Fibroblast of pulmonary artery (primary cell): ENCODE measurements at regions not wholly inside any gene's neighbourhood (a gene's known extent, or its start where the extent isn't known, plus 50 kb on each side); places are given as distances from the start of the nearest gene placed in this dataset.

Experiments used
- DNase-seq: peaks from one replicate; pipeline ENCODE4 v3.0.0-alpha.2; 2010; ENCODE audit warnings: low read depth
- H3K4me3 ChIP-seq: replicated peaks from 2 replicates; pipeline ENCODE4 v1.5.1; 2011; ENCODE audit warnings: low read depth, mild to moderate bottlenecking, control low read depth, low read length, moderate library complexity
- TF ChIP-seq, protein P1 (sequence below): IDR thresholded peaks from 2 replicates; pipeline ENCODE4 v1.5.1; 2011; ENCODE audit warnings: mild to moderate bottlenecking, control low read depth, low read length, inconsistent platforms; ENCODE audit errors: missing control alignments

DNA sequence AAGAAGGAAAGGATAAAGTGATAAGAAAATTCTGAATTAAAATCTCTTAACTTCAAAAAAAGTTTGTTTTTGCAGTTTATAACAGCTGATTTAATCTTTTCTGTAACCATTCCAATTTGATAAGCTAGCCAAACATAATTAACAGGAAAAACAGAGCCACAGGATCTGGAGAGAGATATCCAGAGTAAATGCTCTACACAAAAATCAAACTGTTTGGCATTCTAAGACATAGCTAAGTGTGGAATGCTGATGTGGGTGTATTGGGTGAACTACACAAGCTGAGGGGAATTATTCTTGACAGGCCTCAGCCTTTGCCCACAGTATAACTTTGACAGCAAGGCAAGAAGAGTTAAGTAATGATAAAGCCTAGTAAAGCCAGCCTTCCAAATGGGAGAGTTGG is 184.8 kb downstream of the GABRG1 start:
- no peak overlapping the region for H3K4me3 ChIP-seq
- DNase-seq = no peak
- TF ChIP-seq, protein P1, sequence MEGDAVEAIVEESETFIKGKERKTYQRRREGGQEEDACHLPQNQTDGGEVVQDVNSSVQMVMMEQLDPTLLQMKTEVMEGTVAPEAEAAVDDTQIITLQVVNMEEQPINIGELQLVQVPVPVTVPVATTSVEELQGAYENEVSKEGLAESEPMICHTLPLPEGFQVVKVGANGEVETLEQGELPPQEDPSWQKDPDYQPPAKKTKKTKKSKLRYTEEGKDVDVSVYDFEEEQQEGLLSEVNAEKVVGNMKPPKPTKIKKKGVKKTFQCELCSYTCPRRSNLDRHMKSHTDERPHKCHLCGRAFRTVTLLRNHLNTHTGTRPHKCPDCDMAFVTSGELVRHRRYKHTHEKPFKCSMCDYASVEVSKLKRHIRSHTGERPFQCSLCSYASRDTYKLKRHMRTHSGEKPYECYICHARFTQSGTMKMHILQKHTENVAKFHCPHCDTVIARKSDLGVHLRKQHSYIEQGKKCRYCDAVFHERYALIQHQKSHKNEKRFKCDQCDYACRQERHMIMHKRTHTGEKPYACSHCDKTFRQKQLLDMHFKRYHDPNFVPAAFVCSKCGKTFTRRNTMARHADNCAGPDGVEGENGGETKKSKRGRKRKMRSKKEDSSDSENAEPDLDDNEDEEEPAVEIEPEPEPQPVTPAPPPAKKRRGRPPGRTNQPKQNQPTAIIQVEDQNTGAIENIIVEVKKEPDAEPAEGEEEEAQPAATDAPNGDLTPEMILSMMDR = no peak

DNA sequence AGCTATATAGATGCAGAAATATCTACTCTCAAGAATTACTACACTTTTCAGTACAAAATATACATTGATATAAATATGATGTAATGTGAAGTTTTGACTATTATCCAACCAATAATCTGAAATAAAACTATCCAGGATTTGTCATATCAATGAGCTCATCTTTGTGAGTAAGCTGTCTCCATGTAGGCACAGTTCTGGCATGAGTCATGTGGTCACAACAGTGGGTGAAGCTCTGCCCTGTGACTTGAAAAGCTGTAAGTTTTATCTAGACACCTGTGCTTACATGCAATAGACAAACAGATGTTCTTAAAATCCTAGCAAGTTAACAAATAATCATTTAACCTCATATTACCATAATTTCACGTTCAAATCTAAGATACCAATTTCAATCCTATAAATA is 192.7 kb downstream of the GABRG1 start:
- DNase-seq = no peak
- H3K4me3 ChIP-seq = no peak overlapping the region
- TF ChIP-seq, protein P1 = no peak

DNA sequence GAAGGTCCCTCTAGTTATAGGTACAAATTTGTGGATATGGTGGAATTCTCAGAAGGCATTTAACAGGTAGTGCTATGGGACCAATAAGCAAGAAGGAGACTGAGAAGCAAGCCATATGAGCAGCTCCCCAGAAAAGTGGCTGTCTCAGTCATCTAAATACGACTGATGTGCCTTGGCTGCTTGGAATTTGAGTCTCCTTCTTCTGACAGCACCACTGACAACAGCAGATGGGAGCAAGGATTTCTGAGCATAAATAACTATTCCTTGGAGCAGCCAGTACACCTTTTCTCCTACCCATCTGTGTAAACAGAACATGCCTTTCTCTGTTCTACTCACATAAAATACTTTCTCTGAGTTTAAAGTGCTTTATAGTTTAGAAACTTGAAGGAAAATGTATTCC is 196.2 kb downstream of the GABRG1 start:
- H3K4me3 ChIP-seq = no peak overlapping the region
- TF ChIP-seq, protein P1 = no peak
- no peak for DNase-seq

DNA sequence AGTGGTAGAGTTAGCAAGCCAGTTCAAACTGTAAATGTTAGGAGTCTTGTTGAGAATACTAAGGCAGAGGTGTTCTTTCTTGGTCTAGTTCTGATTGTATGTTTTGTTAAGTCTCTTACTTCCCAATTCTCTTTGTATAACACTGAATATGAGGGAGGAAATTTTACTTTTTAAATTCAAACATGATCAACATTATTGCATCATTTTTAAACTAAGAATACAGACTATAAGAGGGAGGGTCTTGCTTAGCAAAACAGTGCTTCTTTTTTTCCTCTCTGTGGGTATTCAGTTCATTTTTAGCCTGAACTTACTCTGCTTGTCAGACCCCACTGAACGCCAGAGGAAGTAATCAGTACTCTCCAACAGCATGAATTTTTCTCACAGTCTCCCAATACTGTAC is 198.0 kb downstream of the GABRG1 start:
- no peak overlapping the region for H3K4me3 ChIP-seq
- TF ChIP-seq, protein P1 = no peak
- DNase-seq = no peak

- no peak for DNase-seq
- no peak overlapping the region for H3K4me3 ChIP-seq
- TF ChIP-seq, protein P1 = no peak
Observed at GRCh38 chr4:45920861-45921260, 203.0 kb downstream of the GABRG1 start.

- DNase-seq = no peak
- TF ChIP-seq, protein P1 = no peak
- no peak overlapping the region for H3K4me3 ChIP-seq
Observed at GRCh38 chr4:45910511-45910910, 213.3 kb downstream of the GABRG1 start.

DNA sequence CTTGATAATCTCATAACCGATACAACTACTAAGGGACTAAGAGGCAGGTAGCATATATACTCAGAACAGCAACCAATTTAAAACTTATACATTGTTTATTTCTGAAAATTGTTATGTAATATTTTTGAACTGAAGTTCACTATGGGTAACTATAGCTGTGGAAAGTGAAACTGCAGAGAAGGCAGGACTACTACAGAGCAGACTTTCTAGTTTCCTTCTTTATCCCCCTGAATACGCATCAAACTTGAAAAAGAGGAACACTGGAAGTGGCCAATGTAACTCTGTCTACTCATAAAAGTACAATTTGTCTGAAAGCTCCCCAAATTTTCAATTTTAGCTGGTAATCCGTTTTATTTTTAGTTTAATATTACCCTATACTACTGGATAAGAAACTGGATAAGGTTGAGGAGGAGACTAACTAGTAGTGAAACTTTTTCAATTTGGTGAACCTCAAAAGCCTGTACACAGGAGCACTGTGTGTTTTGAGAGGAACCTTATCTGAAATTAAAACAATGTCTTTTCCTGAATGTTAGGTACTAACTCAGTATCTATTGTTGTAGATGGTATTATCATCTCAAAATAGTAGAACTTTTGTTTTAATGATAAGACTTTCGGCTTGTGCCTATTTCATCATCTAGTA is 225.8 kb downstream of the GABRG1 start:
- no peak overlapping the region for H3K4me3 ChIP-seq
- TF ChIP-seq, protein P1 = no peak
- DNase-seq = no peak
